HepG2 (cell line): ENCODE measurements at regions not wholly inside any gene's neighbourhood (a gene's known extent, or its start where the extent isn't known, plus 50 kb on each side); places are given as distances from the start of the nearest gene placed in this dataset.

Source experiments
- ATAC-seq: fragments of 200-7000 bp; cut with Tn5 transposase; 3 replicates; pipeline ENCODE4 v1.9.1; 2020; ENCODE audit warnings: mild to moderate bottlenecking, moderate library complexity
- BruUV-seq: library from RNA; stranded (reverse); fragments of 400-500 nt; replicated peaks from 2 replicates; lab custom pipeline; 2021; lab: Mats Ljungman, UMichigan
- CTCF ChIA-PET: fragments of 300-600 bp; formaldehyde crosslinking; extraction: SDS; loops from one replicate; lab custom pipeline; 2021; ENCODE audit warnings: low total read pairs, inconsistent platforms, low intra/inter-chr PET ratio; lab: Yijun Ruan, JAX
- POLR2A ChIA-PET: fragments of 350-600 bp; sonication (Branson Sonifier 250); formaldehyde crosslinking; loops from one replicate; lab custom pipeline; 2020; ENCODE audit warnings: antibody characterized with exemption, inconsistent platforms; lab: Yijun Ruan, JAX
- DNase-seq: peaks from one replicate; pipeline ENCODE4 v3.0.0-alpha.2; 2015; ENCODE audit warnings: low spot score
- FAIRE-seq: peaks from 3 replicates; lab custom pipeline; 2011; peaks lifted over from hg19 to GRCh38; lab: Jason Lieb, UNC
- H2AFZ ChIP-seq: one replicate; pipeline ENCODE4 v1.6.1; 2011; ENCODE audit warnings: low read length, inconsistent platforms
- H3K27ac ChIP-seq: fragments of 300-600 bp; 3 replicates; pipeline ENCODE4 v1.8.0; 2011; ENCODE audit warnings: mixed run types, mild to moderate bottlenecking, mixed read lengths, low read length, inconsistent platforms; ENCODE audit not compliant: insufficient read depth; ENCODE audit errors: extremely low read length
- H3K27me3 ChIP-seq, 2 experiments: fragments of 200-600 bp in 1 of 2; 2 replicates in 1 of 2; 3 replicates in 1 of 2; pipeline versions ENCODE4 v1.6.0 to v1.8.0; 2011; ENCODE audit warnings: low read length in 2 of 2, mild to moderate bottlenecking in 2 of 2, moderate library complexity in 2 of 2, inconsistent platforms in 1 of 2; ENCODE audit not compliant: insufficient read depth in 2 of 2, control insufficient read depth in 1 of 2
- H3K36me3 ChIP-seq, 2 experiments: fragments of 200-600 bp in 1 of 2; replicated peaks in 1 of 2; 2 replicates in 1 of 2; 3 replicates in 1 of 2; pipeline versions ENCODE4 v1.5.1 to v1.8.0; 2011; ENCODE audit warnings: low read length in 2 of 2, inconsistent platforms in 1 of 2; ENCODE audit not compliant: insufficient read depth in 2 of 2, control insufficient read depth in 1 of 2
- H3K4me1 ChIP-seq: 2 replicates; pipeline ENCODE4 v1.5.1; 2012; ENCODE audit warnings: low read length, inconsistent platforms; ENCODE audit not compliant: insufficient read depth
- H3K4me2 ChIP-seq: 2 replicates; pipeline ENCODE4 v1.6.0; 2011; ENCODE audit warnings: low read depth, low read length, inconsistent platforms
- H3K4me3 ChIP-seq, 3 experiments: fragments of 200-600 bp in 1 of 3; sonication (generic), shearing (Covaris generic) in 1 of 3; replicated peaks in 1 of 3; 2 replicates each; pipeline ENCODE4 v1.5.1; 2011 to 2016; ENCODE audit warnings: low read length in 3 of 3, inconsistent platforms in 2 of 3, low read depth in 2 of 3, mild to moderate bottlenecking in 2 of 3, control low read depth in 1 of 3, mixed read lengths in 1 of 3; ENCODE audit not compliant: insufficient read depth in 1 of 3
- H3K79me2 ChIP-seq: one replicate; pipeline ENCODE4 v1.6.1; 2011; ENCODE audit warnings: low read length, inconsistent platforms; ENCODE audit not compliant: insufficient read depth
- H3K9ac ChIP-seq: 2 replicates; pipeline ENCODE4 v1.6.0; 2011; ENCODE audit warnings: mild to moderate bottlenecking, low read depth, low read length, inconsistent platforms; ENCODE audit not compliant: insufficient read depth
- H3K9me3 ChIP-seq: 2 replicates; pipeline ENCODE4 v1.5.1; 2012; ENCODE audit warnings: mild to moderate bottlenecking, low read length
- H4K20me1 ChIP-seq: 2 replicates; pipeline ENCODE4 v1.6.0; 2011; ENCODE audit warnings: inconsistent platforms, mild to moderate bottlenecking, low read length, moderate library complexity; ENCODE audit not compliant: insufficient read depth
- AKNA ChIP-seq: sonication (generic); formaldehyde crosslinking; IDR thresholded peaks from 2 replicates; pipeline ENCODE4 v1.4.0; 2020; ENCODE audit warnings: missing genetic modification reagents, borderline replicate concordance
- ATF1 ChIP-seq: IDR thresholded peaks from 2 replicates; pipeline ENCODE4 v1.6.1; 2016; ENCODE audit warnings: mild to moderate bottlenecking, control low read depth
- IRX3 ChIP-seq: sonication (generic); formaldehyde crosslinking; IDR thresholded peaks from 2 replicates; pipeline ENCODE4 v1.8.1; 2023; ENCODE audit warnings: mild to moderate bottlenecking, low read depth, missing genetic modification reagents, borderline replicate concordance
- ISL2 ChIP-seq: sonication (generic); formaldehyde crosslinking; IDR thresholded peaks from 2 replicates; pipeline ENCODE4 v1.5.0; 2020; ENCODE audit warnings: missing genetic modification reagents
- MXD4 ChIP-seq: IDR thresholded peaks from 2 replicates; pipeline ENCODE4 v1.6.1; 2016; ENCODE audit warnings: mild to moderate bottlenecking, missing biosample characterization, missing genetic modification reagents
- MYPOP ChIP-seq: sonication (generic); formaldehyde crosslinking; IDR thresholded peaks from 2 replicates; pipeline ENCODE4 v1.8.1; 2023; ENCODE audit warnings: mild to moderate bottlenecking, moderate library complexity, missing genetic modification reagents
- MZF1 ChIP-seq: sonication (generic); formaldehyde crosslinking; IDR thresholded peaks from 2 replicates; pipeline ENCODE4 v1.8.1; 2023; ENCODE audit warnings: mild to moderate bottlenecking, missing genetic modification reagents, borderline replicate concordance
- NFE2L1 ChIP-seq: sonication (generic); formaldehyde crosslinking; IDR thresholded peaks from 2 replicates; pipeline ENCODE4 v1.4.0; 2020; ENCODE audit warnings: missing genetic modification reagents, mild to moderate bottlenecking, borderline replicate concordance
- SIN3B ChIP-seq: fragments of 150-350 bp; IDR thresholded peaks from 2 replicates; pipeline ENCODE4 v1.6.1; 2014; ENCODE audit warnings: low read length
- SOX13 ChIP-seq, 3 experiments: fragments of 450-650 bp in 1 of 3; sonication (generic) in 1 of 3; formaldehyde crosslinking in 1 of 3; IDR thresholded peaks in 2 of 3; conservative IDR thresholded peaks in 1 of 3; 2 replicates each; pipeline versions ENCODE4 v1.5.0 to v1.6.1; 2016 to 2020; ENCODE audit warnings: antibody characterized with exemption in 1 of 3, mild to moderate bottlenecking in 1 of 3, missing compliant biosample characterization in 1 of 3, missing genetic modification reagents in 1 of 3, moderate library complexity in 1 of 3
- ZBTB21 ChIP-seq: sonication (generic); formaldehyde crosslinking; IDR thresholded peaks from 2 replicates; pipeline ENCODE4 v1.4.0; 2020; ENCODE audit warnings: missing genetic modification reagents
- ZBTB37 ChIP-seq: sonication (generic); formaldehyde crosslinking; IDR thresholded peaks from 2 replicates; pipeline ENCODE4 v1.4.0; 2020; ENCODE audit warnings: mild to moderate bottlenecking, missing genetic modification reagents
- ZBTB7B ChIP-seq: sonication (generic); formaldehyde crosslinking; IDR thresholded peaks from 2 replicates; pipeline ENCODE4 v1.4.0; 2020; ENCODE audit warnings: missing genetic modification reagents
- ZNF24 ChIP-seq: fragments of 450-650 bp; IDR thresholded peaks from 2 replicates; pipeline ENCODE4 v1.6.1; 2017; ENCODE audit warnings: antibody characterized with exemption, mild to moderate bottlenecking
- ZNF263 ChIP-seq: sonication (generic); formaldehyde crosslinking; IDR thresholded peaks from 2 replicates; pipeline ENCODE4 v1.4.0; 2020; ENCODE audit warnings: missing genetic modification reagents
- ZNF577 ChIP-seq: sonication (generic); formaldehyde crosslinking; IDR thresholded peaks from 2 replicates; pipeline ENCODE4 v1.4.0; 2020; ENCODE audit warnings: mild to moderate bottlenecking, low read depth, missing genetic modification reagents, borderline replicate concordance
- ZNF773 ChIP-seq: sonication (generic); formaldehyde crosslinking; IDR thresholded peaks from 2 replicates; pipeline ENCODE4 v1.4.0; 2020; ENCODE audit warnings: missing genetic modification reagents, borderline replicate concordance
- WGBS: methylation state at CpG from one replicate; pipeline ENCODE4 v1.1.6; 2017; ENCODE audit warnings: low lambda C conversion rate; 5-methylcytosine and 5-hydroxymethylcytosine counted together
- in situ Hi-C: cut with HindIII; loops from 2 replicates; pipeline ENCODE4 v1.10.0; 2017; ENCODE audit warnings: low pct_unique_long_range_greater_than_20kb; ENCODE audit not compliant: extremely low pct_ligation_motif_present
- intact Hi-C: fragments of 100-400 bp; cut with micrococcal nuclease; formaldehyde crosslinking; loops from one replicate; pipeline ENCODE4 v1.10.0; 2022; ENCODE audit not compliant: unreplicated experiment

- in situ Hi-C loops = no loop called here
- H3K27me3 ChIP-seq = no peaks in the 10 kb centered on the region
- H2AFZ ChIP-seq = no peak overlapping the region
- intact Hi-C loops = no loop called here
- H3K27ac ChIP-seq = no peak overlapping the region
- H3K79me2 ChIP-seq = no peaks in the 10 kb centered on the region
- H3K4me3 ChIP-seq = no peak overlapping the region
- no TSS peak for BruUV-seq
- H3K9me3 ChIP-seq = no peaks in the 10 kb centered on the region
- H3K9ac ChIP-seq = no peak overlapping the region
- no peak for DNase-seq
- H4K20me1 ChIP-seq = no peaks in the 10 kb centered on the region
- ChIA-PET CTCF (no interaction called here), POLR2A (no interaction called here)
- FAIRE-seq = no peak
- H3K4me1 ChIP-seq = no peaks in the 10 kb centered on the region
- 91% methylated on average over 3 of the region's 3 CpGs for WGBS
- TF ChIP-seq SOX13 (IDR thresholded peaks at IDR 0.05) (no peak), SOX13 (CRISPR knock-in tag; conservative IDR thresholded peaks at IDR 0.05 in 1 of 2, IDR thresholded peaks at IDR 0.05 in 1 of 2) (no peak), ZNF773 (CRISPR knock-in tag) (no peak), NFE2L1 (CRISPR knock-in tag) (no peak), ZNF263 (CRISPR knock-in tag) (no peak), ZBTB37 (no peak), ZBTB21 (CRISPR knock-in tag) (no peak), IRX3 (CRISPR knock-in tag) (no peak), ISL2 (CRISPR knock-in tag) (no peak), MZF1 (CRISPR knock-in tag) (no peak), ZNF24 (no peak), ZNF577 (CRISPR knock-in tag) (no peak), SIN3B (no peak), AKNA (no peak), MYPOP (CRISPR knock-in tag) (no peak), MXD4 (CRISPR knock-in tag) (no peak), ATF1 (CRISPR knock-in tag) (no peak), ZBTB7B (CRISPR knock-in tag) (no peak)
- ATAC-seq = no peak
- H3K4me2 ChIP-seq = no peak overlapping the region
- no peaks in the 10 kb centered on the region; a peak in 1 of 5 replicates for H3K36me3 ChIP-seq
Observed at GRCh38 chr10:28151636-28152035, 151.2 kb downstream of the MPP7 start.
